HG03159 (cell line): ENCODE measurements at regions not wholly inside any gene's neighbourhood (a gene's known extent, or its start where the extent isn't known, plus 50 kb on each side); places are given as distances from the start of the nearest gene placed in this dataset.

Source experiments
- ATAC-seq: cut with Tn5 transposase; IDR thresholded peaks from one replicate; pipeline ENCODE4 v1.9.1; 2021; ENCODE audit warnings: mild to moderate bottlenecking, moderate library complexity; ENCODE audit not compliant: unreplicated experiment

- ATAC-seq: no peak
Measured at GRCh38 chr1:199301472-199302217, 662.8 kb downstream of the PTPRC start.

DNA sequence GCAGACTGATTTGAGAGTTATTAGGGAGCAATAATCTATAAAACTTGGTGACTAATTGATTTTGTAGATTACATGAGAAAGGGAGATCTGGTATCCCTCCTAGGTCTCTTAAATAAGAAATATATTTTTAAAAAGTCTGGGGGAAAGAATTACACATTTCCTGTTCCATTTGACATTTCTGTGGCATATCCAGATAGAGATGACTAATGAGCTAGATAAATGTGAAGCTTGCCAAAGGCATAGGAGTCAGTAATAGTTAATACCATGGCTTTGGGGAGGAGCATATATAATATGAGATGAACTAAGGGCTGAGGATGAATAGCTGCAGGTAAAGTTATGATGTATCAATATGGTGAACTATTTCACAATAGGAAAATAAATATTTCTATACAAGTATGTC, 663.7 kb downstream of the PTPRC start:
- ATAC-seq: no peak

DNA sequence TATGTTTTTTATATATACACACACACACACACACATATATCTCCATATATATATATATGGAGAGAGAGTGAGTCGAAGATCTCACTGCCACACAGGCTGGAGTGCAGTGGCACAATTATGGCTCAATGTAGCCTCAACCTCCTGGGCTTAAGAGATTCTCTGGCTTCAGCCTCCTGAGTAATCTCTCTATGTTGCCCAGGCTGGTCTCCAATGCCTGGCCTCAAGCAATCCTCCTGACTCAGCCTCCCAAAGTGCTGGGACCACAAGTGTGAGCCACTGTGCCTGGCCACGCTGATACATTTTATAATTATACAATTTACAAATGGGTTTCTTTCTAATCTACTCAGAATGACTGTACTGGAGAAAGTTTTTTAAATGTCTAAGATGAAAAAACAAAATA, 664.2 kb downstream of the PTPRC start:
- ATAC-seq: no peak

DNA sequence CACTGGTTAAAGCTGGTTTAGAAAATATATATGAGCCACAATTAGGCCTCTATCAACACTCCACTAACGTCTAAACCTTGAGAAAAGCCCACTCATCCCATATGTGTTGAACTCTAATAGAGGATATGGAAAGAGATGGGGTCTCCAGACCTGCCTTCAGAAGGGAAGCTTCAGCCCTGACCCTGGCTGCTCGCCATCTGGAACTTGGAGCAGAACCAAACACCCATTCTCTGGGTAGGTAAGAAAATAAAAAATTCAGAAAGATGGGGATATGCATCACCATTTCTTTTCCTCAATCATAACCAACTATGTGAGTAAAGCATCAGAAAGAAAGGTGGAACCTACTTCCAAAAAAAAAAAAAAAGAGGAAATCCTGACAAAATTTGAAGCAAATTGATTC, 666.2 kb downstream of the PTPRC start:
- no peak for ATAC-seq

GRCh38 chr1:199307496-199308264, 668.8 kb downstream of the PTPRC start:
- no peak for ATAC-seq

DNA sequence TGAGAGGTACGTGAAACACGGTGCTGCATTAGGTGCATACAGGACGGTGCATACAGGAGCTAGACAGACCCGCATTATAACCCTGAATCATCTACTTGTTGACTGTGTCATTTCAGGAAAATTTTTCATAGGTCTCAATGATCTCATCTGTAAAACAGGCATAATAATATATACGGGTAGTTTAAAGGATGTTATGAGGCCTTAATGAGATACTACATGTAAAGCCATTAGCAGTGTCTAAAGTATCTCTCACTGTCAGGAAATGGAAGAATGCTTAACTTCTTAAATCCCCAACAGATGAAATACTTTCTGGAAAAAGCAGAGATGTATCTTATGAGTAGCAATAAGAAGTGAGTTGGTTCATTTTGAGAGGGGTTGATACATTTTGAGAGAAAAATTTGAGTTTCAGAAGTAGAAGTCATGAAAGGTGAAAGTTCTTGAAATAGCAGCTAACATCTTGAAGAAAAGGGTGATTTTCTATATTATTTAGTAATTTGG, 669.6 kb downstream of the PTPRC start:
- no peak for ATAC-seq

DNA sequence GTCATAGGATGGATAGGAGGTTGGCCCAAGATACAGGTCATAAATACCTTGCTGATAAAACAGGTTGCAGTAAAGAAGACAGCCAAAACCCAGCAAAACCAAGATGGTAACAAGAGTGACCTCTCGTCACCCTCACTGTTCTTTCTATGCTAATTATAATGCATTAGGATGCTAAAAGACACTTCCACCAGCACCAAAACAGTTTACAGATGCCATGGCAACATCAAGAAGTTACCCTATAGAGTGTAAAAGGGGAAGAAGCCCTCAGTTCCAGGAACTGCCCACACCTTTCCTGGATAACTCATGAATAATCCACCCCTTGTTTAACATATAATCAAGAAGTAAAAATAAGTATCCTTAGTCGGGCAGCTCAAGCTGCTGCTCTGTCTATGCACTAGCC, 671.9 kb downstream of the PTPRC start:
- ATAC-seq: no peak

- ATAC-seq: no peak
Measured at GRCh38 chr1:199311478-199312262, 672.8 kb downstream of the PTPRC start.

- ATAC-seq: no peak
Measured at GRCh38 chr1:199312626-199313025, 673.8 kb downstream of the PTPRC start.

DNA sequence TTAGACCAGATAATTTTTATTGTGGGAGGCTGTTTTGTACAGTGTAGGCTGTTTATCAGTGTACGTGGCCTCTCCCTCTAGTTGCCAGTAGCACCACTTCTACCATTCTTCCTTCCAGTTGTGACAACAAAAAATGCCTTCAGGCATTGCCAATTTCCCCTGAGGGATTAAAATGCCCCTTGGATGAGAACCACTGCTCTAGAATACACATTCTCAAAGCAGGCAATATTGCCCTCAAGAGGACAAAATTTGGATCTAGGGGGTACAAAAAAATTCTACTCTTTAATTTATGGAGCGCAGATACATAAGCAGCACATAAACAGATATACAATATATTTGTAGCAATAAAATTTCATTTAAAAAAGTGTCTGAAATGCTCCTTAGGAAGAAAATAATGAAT, 674.6 kb downstream of the PTPRC start:
- no peak for ATAC-seq

DNA sequence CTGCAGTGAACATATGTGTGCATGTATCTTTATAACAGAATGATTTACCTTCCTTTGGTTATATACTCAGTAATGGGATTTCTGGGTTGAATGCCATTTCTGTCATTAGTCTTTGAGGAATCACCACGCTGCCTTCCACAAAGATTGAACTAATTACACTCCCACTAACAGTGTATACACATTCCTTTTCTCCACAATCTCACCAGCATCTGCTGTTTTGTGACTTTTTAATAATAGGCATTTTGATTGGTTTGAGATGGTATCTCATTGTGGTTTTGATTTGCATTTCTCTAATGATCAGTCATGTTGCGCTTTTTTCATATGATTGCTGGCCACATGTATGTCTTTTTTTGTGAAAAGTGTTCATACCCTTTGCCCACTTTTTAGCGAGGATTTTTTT, 680.5 kb downstream of the PTPRC start:
- no peak for ATAC-seq

DNA sequence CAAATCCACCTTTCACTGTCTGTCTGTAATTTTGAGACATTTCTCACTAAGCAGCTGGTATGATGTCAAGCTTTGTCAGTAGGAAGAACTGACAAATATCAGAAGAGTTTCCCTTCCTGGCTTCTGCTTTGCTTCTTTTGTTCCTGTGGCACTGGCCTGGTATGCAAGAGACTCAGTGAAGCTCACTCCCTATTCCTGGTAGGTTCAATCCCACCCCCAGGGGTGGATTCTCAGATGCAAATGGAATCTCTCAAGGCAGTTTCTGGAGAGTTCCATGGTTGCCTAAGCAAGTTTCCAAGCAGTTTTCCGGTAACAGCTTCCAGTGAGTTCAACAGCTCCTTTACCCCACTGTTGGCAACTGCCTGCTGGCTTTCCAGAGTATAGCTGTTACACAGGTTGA, 683.4 kb downstream of the PTPRC start:
- ATAC-seq: no peak

DNA sequence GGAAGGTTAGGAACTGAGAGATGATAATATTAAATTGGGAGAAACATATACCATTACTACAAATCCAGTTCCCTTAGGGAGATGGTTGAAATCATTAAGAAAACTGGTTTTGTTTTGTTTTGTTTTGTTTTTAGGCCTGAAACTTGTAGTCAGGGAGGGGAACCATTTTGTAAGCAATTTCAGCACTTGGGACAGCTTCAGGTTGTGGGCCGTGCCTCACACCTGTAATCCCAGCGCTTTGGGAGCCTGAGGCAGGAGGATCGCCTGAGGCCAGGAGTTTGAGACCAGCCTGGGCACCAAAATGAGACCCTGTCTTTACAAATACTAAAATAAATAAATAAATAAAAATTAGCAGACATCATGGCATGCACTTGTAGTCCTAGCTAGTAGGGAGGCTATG, 694.3 kb upstream of the NR5A2 start:
- no peak for ATAC-seq

GRCh38 chr1:199335496-199335895, 692.0 kb upstream of the NR5A2 start:
- ATAC-seq: no peak

DNA sequence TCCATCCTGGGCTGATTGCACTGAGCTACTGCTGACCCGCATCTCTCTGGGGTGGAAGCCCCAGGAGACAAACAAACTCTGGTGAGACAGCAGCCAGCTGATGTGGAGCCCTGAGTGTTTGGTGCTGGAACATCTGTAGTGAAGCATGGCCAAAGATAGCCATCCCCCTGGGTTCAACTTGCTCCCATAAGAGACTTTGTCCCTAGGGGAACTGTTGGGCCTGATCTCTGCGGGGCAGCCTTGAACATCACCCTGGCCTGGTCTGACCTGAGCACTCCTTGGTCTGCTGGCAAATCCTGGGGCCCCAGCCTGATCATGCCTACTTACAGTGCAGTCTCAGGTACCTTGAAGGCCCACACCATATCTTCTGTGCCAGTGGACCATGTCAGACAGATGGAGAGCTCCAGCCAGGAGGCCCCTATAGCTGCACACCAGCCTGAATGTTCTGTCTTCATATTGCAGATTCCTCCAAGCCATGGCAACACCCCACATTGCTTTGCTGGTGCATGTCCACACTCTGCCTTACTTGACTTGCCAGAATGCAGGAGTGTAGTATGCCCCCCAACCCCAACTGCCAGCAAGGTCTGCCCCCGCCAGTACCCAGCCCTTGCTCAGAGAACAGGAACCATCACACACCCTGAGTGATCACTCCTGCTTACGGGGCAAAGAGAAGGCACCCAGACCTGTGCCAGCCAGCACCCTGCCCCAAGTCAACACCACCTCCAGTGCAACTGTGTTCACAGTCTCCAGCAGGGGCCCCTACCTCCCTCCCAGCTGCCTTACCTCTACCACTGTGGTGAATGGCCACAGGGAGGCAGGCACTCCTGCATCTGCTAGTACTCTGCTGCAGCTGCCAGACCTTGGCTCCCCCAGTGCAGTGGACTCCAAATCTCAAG, 690.5 kb upstream of the NR5A2 start:
- ATAC-seq: no peak

DNA sequence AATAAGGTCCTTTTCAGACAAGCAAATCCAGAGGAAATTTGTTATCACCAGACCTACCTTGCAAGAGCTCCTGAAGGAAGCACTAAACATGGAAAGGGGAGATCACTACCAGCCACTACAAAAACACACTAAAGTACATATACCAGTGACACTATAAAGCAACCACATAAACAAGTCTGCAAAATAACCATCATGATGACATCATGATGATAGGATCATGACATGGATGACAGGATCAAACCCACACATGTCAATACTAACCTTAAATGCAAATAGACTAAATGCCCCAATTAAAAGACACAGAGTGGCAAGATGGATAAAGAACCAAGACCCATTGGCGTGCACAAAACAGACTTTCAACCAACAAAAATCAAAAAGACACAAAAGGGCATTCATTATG, 688.8 kb upstream of the NR5A2 start:
- no peak for ATAC-seq

DNA sequence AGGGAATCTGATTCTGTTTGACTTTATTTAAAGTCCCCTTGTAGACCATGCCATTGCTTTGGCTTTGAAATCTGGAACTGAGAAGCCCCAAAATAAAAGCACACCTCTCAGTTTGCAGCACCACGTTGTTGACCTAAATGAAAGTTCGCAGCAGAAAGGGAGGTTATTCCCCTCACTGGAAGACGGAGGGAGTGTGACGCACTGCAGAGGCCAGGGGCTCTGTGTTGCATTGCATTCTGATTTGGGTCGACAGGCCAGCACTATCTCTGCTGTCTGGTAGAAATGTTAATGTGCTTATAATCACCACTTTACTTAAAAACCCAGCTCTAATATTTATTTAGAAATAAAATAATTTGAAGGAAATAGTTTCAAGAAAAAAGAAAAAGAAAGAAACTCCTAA, 675.2 kb upstream of the NR5A2 start:
- ATAC-seq: no peak

GRCh38 chr1:199353906-199354305, 673.6 kb upstream of the NR5A2 start:
- no peak for ATAC-seq

DNA sequence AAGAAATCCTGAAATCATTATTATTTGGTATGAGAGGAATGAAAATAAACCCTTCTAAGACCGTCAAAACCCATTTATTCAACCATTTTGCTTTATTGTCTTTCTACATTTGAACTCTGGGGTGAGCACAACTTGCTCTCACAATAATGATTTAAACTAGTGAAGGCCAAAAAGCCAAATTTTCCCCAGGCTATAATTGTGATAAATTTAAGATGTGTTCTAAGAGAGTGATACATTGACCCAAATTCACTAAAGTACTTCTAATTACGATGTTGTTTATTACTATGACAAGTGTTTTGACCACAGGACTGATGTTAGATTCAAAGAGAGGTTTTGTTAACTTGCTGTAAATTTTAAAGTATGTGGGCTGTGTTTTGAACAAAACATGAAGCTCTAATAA, 670.9 kb upstream of the NR5A2 start:
- no peak for ATAC-seq

- ATAC-seq: no peak
Measured at GRCh38 chr1:199357599-199357998, 669.9 kb upstream of the NR5A2 start.

DNA sequence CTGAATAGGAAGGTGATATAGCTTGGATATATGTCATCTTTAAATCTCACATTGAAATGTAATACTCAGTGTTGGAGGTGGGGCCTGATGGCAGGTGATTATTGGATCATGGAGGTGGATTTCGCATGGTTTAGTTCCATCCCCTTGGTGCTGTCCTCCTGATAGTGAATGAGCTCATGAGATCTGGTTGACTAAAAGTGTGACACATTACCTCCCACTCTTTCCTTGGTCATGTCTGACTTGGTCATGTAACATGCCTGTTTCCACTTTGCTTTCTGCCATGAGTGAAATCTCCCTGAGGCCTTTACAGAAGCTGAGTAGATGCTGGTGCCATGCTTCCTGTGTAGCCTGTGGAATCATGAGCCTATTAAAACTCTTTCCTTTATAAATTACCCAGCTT, 664.5 kb upstream of the NR5A2 start:
- ATAC-seq: no peak
